ENCODE measurements at regions not wholly inside any gene's neighbourhood (a gene's known extent, or its start where the extent isn't known, plus 50 kb on each side); places are given as distances from the start of the nearest gene placed in this dataset.

GRCh38 chr12:13764748-13765147 lies 216.7 kb downstream of the GRIN2B start:
- no peak for DNase-seq (ENCODE audit: low read depth)

GRCh38 chr12:13749389-13749788 lies 232.0 kb downstream of the GRIN2B start:
- no peak for DNase-seq (ENCODE audit: low read depth)

- DNase-seq (ENCODE audit: low read depth), result no peak
Observed at GRCh38 chr12:13745111-13745860, 236.1 kb downstream of the GRIN2B start.

GRCh38 chr12:13744561-13744960 lies 236.8 kb downstream of the GRIN2B start:
- no peak for DNase-seq (ENCODE audit: low read depth)

GRCh38 chr12:13740149-13740545 lies 241.3 kb downstream of the GRIN2B start:
- no peak for DNase-seq (ENCODE audit: low read depth)

- no peak for DNase-seq (ENCODE audit: low read depth)
Observed at GRCh38 chr12:13735734-13736133, 245.7 kb downstream of the GRIN2B start.

GRCh38 chr12:13734584-13735152 lies 246.7 kb downstream of the GRIN2B start:
- no peak for DNase-seq (ENCODE audit: low read depth)

- no peak for DNase-seq (ENCODE audit: low read depth)
Observed at GRCh38 chr12:13727707-13728195, 253.7 kb downstream of the GRIN2B start.

GRCh38 chr12:13725049-13725448 lies 256.4 kb downstream of the GRIN2B start:
- DNase-seq (ENCODE audit: low read depth), result no peak

- DNase-seq (ENCODE audit: low read depth), result no peak
Observed at GRCh38 chr12:13724136-13724535, 257.3 kb downstream of the GRIN2B start.

GRCh38 chr12:13719986-13720385 lies 261.4 kb downstream of the GRIN2B start:
- DNase-seq (ENCODE audit: low read depth), result no peak

GRCh38 chr12:13718271-13718670 lies 263.1 kb downstream of the GRIN2B start:
- no peak for DNase-seq (ENCODE audit: low read depth)

- DNase-seq (ENCODE audit: low read depth), result no peak
Observed at GRCh38 chr12:13716119-13716518, 265.3 kb downstream of the GRIN2B start.

- DNase-seq (ENCODE audit: low read depth), result no peak
Observed at GRCh38 chr12:13713556-13714410, 267.6 kb downstream of the GRIN2B start.

- DNase-seq (ENCODE audit: low read depth), result no peak
Observed at GRCh38 chr12:13707829-13708228, 273.6 kb downstream of the GRIN2B start.

GRCh38 chr12:13702381-13702780 lies 279.0 kb downstream of the GRIN2B start:
- no peak for DNase-seq (ENCODE audit: low read depth)

GRCh38 chr12:13701502-13701901 lies 279.9 kb downstream of the GRIN2B start:
- no peak for DNase-seq (ENCODE audit: low read depth)

- no peak for DNase-seq (ENCODE audit: low read depth)
Observed at GRCh38 chr12:13697973-13698372, 283.4 kb downstream of the GRIN2B start.

GRCh38 chr12:13695781-13696180 lies 285.6 kb downstream of the GRIN2B start:
- no peak for DNase-seq (ENCODE audit: low read depth)

GRCh38 chr12:13692332-13692731 lies 289.1 kb downstream of the GRIN2B start:
- no peak for DNase-seq (ENCODE audit: low read depth)

- no peak for DNase-seq (ENCODE audit: low read depth)
Observed at GRCh38 chr12:13691598-13691997, 289.8 kb downstream of the GRIN2B start.

- no peak for DNase-seq (ENCODE audit: low read depth)
Observed at GRCh38 chr12:13687633-13688032, 293.8 kb downstream of the GRIN2B start.

GRCh38 chr12:13686260-13686659 lies 295.1 kb downstream of the GRIN2B start:
- DNase-seq (ENCODE audit: low read depth), result no peak
